Gastrocnemius medialis (tissue), 4 donors: ENCODE measurements at regions not wholly inside any gene's neighbourhood (a gene's known extent, or its start where the extent isn't known, plus 50 kb on each side); places are given as distances from the start of the nearest gene placed in this dataset.

Experiments used
- ATAC-seq, 2 donors: fragments of 150-250 bp; one replicate each; pipeline ENCODE4 v1.9.1; 2016
- DNase-seq, 2 donors: peaks; one replicate each; pipeline ENCODE4 v3.0.0-alpha.2; 2019
- H3K27ac ChIP-seq, 4 donors: fragments of 200-600 bp; sonication (generic); 1 replicate in 1 of 4; 2 replicates in 3 of 4; pipeline ENCODE4 v1.5.1; 2016 to 2018; ENCODE audit warnings: mild to moderate bottlenecking in 2 of 4, moderate library complexity in 1 of 4
- H3K27me3 ChIP-seq, 3 donors: fragments of 200-600 bp; sonication (generic) in 2 of 3; 1 replicate in 1 of 3; 2 replicates in 2 of 3; pipeline versions ENCODE4 v1.5.1 to v1.6.0; 2016 to 2019; ENCODE audit warnings: mild to moderate bottlenecking in 1 of 3, moderate library complexity in 1 of 3
- H3K36me3 ChIP-seq, 2 donors: fragments of 200-600 bp; sonication (generic) in 1 of 2; one replicate each; pipeline ENCODE4 v1.5.1; 2017 to 2018
- H3K4me1 ChIP-seq, 2 donors: fragments of 200-600 bp; sonication (generic) in 1 of 2; one replicate each; pipeline ENCODE4 v1.5.1; 2016 to 2017; ENCODE audit warnings: mild to moderate bottlenecking in 2 of 2
- H3K4me3 ChIP-seq, 4 donors: fragments of 200-600 bp; sonication (generic) in 3 of 4; 1 replicate in 1 of 4; 2 replicates in 3 of 4; pipeline ENCODE4 v1.5.1; 2016 to 2019; ENCODE audit warnings: mild to moderate bottlenecking in 2 of 4
- H3K9me3 ChIP-seq, 3 donors: fragments of 200-600 bp; sonication (generic) in 2 of 3; 1 replicate in 1 of 3; 2 replicates in 2 of 3; pipeline ENCODE4 v1.5.1; 2016 to 2019
- POLR2A ChIP-seq, 2 donors: fragments of 450-650 bp; IDR thresholded peaks; one replicate each; pipeline ENCODE4 v1.6.1; 2017; ENCODE audit warnings: antibody characterized with exemption in 2 of 2, mild to moderate bottlenecking in 2 of 2, moderate library complexity in 2 of 2
- in situ Hi-C, 4 donors: fragments of 200-750 bp; cut with MboI; loops; one replicate each; pipeline versions ENCODE4 v1.15.0 to v1.8.0; 2017; ENCODE audit warnings: low sequenced_read_pairs in 4 of 4
- intact Hi-C: fragments of 100-400 bp; cut with DNase I; formaldehyde crosslinking; loops from one replicate; pipeline ENCODE4 v1.15.1; 2023; ENCODE audit warnings: low total_unique reads
- TF ChIP-seq, protein P1 (sequence below), 5 experiments: fragments of 450-650 bp in 3 of 5; fragments of 200-600 bp in 2 of 5; sonication (generic) in 2 of 5; IDR thresholded peaks in 4 of 5; conservative IDR thresholded peaks in 1 of 5; 1 replicate in 4 of 5; 2 replicates in 1 of 5; pipeline ENCODE4 v1.5.1; 2016 to 2019; ENCODE audit warnings: antibody characterized with exemption in 5 of 5, mild to moderate bottlenecking in 3 of 5, moderate library complexity in 3 of 5

DNA sequence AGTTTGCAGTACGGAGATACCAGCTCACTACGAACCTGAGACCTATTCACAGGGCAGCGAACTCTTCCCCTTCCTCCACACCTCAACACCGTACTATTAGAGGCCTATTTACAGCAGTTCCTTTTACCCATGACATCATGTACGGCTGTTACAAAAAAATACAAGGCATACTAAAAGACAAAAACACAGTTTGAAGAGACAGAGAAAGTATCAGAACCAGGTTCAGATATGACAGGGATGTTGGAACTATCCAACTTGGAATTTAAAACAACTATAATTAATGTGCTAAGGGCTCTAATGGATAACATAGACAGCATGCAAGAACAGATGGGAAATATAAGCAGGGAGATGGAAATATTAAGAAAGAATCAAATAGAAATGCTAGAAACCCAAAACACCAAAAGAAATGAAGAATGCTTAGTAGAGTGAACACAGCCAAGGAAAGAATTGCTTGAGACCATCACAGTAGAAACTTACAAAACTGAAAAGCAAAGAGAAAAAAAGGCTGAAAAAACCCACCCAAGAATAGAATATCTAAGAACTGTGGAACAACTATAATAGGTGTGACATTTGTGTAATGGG lies 99.2 kb upstream of the ZNF521 start:
- ATAC-seq (no peak), DNase-seq (no peak)
- no peak overlapping the region for H3K4me3 ChIP-seq
- no peaks in the 10 kb centered on the region for H3K4me1 ChIP-seq
- intact Hi-C loops (no loop called here), in situ Hi-C loops (no loop called here)
- no peaks in the 10 kb centered on the region for H3K36me3 ChIP-seq
- TF ChIP-seq, protein P1, sequence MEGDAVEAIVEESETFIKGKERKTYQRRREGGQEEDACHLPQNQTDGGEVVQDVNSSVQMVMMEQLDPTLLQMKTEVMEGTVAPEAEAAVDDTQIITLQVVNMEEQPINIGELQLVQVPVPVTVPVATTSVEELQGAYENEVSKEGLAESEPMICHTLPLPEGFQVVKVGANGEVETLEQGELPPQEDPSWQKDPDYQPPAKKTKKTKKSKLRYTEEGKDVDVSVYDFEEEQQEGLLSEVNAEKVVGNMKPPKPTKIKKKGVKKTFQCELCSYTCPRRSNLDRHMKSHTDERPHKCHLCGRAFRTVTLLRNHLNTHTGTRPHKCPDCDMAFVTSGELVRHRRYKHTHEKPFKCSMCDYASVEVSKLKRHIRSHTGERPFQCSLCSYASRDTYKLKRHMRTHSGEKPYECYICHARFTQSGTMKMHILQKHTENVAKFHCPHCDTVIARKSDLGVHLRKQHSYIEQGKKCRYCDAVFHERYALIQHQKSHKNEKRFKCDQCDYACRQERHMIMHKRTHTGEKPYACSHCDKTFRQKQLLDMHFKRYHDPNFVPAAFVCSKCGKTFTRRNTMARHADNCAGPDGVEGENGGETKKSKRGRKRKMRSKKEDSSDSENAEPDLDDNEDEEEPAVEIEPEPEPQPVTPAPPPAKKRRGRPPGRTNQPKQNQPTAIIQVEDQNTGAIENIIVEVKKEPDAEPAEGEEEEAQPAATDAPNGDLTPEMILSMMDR (IDR thresholded peaks at IDR 0.05 in 4 of 5, conservative IDR thresholded peaks at IDR 0.05 in 1 of 5) = no peak
- TF ChIP-seq POLR2A (IDR thresholded peaks at IDR 0.05) = no peak
- no peaks in the 10 kb centered on the region for H3K9me3 ChIP-seq
- no peak overlapping the region for H3K27ac ChIP-seq
- no peaks in the 10 kb centered on the region for H3K27me3 ChIP-seq

DNA sequence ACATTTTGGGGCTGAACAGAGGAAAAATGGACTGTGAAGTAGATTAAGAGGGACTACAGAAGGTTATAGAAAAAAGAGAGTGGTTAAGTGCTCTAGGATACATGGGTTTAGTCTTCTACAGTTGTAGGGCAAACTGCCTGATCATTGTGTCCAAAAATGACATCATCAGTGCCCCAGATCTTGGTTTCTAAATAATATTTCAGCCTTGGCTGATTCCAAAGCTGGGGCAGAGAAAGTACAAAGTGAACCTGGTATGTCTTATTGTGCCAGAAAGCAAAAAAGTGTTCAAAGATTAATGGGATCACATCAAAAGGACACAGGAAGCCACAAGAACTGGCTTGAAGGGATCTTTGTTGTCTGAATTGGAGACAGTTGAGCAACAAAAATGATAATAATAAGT lies 97.1 kb upstream of the ZNF521 start:
- Histone ChIP-seq H3K9me3 (no peaks in the 10 kb centered on the region), H3K27ac (no peak overlapping the region), H3K27me3 (no peaks in the 10 kb centered on the region), H3K4me3 (no peak overlapping the region), H3K4me1 (no peaks in the 10 kb centered on the region), H3K36me3 (no peaks in the 10 kb centered on the region)
- intact Hi-C loops (no loop called here), in situ Hi-C loops (no loop called here)
- DNase-seq = no peak
- TF ChIP-seq POLR2A (IDR thresholded peaks at IDR 0.05) = no peak
- TF ChIP-seq, protein P1 (IDR thresholded peaks at IDR 0.05 in 4 of 5, conservative IDR thresholded peaks at IDR 0.05 in 1 of 5) = no peak
- ATAC-seq = no peak

DNA sequence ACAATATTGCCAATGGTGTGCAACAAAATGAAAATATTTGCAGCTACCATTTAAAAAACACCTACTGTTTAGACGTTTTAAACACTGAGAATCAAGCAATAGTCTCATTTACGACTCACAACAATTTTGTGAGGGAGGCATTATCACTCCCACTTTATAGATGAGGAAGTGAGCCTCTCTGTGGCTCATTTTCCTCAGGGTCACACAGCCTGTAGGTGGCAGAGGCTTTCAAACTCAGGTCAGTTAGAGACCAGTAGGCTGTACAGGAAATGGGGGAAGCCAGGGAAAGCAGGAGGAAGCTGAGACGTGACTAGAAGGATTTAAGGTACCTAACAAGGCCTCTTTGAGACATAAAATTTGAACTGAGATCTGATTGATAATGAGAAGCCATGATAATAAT lies 95.0 kb upstream of the ZNF521 start:
- no peak for DNase-seq

DNA sequence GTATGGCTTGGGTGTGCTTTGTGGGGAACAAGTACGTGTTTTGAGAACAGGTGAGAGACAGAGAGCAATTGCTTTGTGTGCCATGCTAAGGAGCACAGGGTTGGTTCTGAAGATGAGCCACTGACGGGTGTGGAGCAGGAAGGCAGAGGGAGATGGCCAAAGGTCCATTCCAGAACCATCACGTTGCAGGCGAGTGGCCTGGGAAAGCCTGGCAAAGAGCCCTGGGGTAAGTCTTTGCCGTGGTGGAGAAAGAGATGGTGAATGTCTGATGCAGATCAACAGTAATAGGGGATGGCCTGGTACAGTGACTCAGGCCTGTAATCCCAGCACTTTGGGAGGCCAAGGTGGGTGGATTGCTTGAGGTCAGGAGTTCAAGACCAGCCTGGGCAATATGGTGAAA lies 93.5 kb upstream of the ZNF521 start:
- no peak for DNase-seq
- Histone ChIP-seq H3K27me3 (no peaks in the 10 kb centered on the region), H3K4me1 (no peaks in the 10 kb centered on the region), H3K4me3 (no peak overlapping the region), H3K36me3 (no peaks in the 10 kb centered on the region), H3K9me3 (no peaks in the 10 kb centered on the region), H3K27ac (no peak overlapping the region)
- in situ Hi-C loops (no loop called here), intact Hi-C loops (no loop called here)
- no peak for ATAC-seq
- no peak for TF ChIP-seq POLR2A (IDR thresholded peaks at IDR 0.05)
- TF ChIP-seq, protein P1 (IDR thresholded peaks at IDR 0.05 in 4 of 5, conservative IDR thresholded peaks at IDR 0.05 in 1 of 5) = no peak

More for the DNA sequence above, 95.0 kb upstream of the ZNF521 start:
- in situ Hi-C loops = no loop called here
- H3K4me3 ChIP-seq = no peak overlapping the region
- H3K9me3 ChIP-seq = no peaks in the 10 kb centered on the region
- ATAC-seq = no peak
- H3K27me3 ChIP-seq = no peaks in the 10 kb centered on the region
- no peak overlapping the region for H3K27ac ChIP-seq
- H3K4me1 ChIP-seq = no peaks in the 10 kb centered on the region
- no peaks in the 10 kb centered on the region for H3K36me3 ChIP-seq
- TF ChIP-seq, protein P1 (IDR thresholded peaks at IDR 0.05 in 4 of 5, conservative IDR thresholded peaks at IDR 0.05 in 1 of 5) = no peak
- intact Hi-C loops = no loop called here

DNA sequence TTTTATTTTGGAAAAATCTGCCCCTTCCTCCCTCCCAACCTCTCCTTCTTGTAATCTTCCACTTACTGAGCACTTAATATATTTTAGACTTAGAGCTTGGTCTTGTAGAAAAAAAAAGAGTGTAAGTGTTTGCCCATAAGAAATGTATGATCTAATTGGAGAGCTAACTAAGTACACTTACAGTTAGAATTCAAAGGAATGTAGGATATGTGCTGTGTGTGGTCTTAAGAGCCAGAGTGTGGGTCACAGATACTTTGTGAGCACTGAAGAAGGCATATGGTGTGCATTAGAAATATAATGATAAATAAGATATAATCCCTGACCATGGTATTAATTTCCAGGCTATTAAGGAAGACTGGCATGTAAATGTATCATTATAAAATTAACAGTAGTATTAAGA lies 91.8 kb upstream of the ZNF521 start:
- no peak overlapping the region for H3K27ac ChIP-seq
- no peaks in the 10 kb centered on the region for H3K9me3 ChIP-seq
- intact Hi-C loops (no loop called here), in situ Hi-C loops (no loop called here)
- H3K4me3 ChIP-seq = no peak overlapping the region
- no peaks in the 10 kb centered on the region for H3K36me3 ChIP-seq
- DNase-seq (no peak), ATAC-seq (no peak)
- TF ChIP-seq, protein P1 (IDR thresholded peaks at IDR 0.05 in 4 of 5, conservative IDR thresholded peaks at IDR 0.05 in 1 of 5) = no peak
- no peak for TF ChIP-seq POLR2A (IDR thresholded peaks at IDR 0.05)
- H3K4me1 ChIP-seq = no peaks in the 10 kb centered on the region
- H3K27me3 ChIP-seq = no peaks in the 10 kb centered on the region
